ENCODE measurements at regions not wholly inside any gene's neighbourhood (a gene's known extent, or its start where the extent isn't known, plus 50 kb on each side); places are given as distances from the start of the nearest gene placed in this dataset.

DNA sequence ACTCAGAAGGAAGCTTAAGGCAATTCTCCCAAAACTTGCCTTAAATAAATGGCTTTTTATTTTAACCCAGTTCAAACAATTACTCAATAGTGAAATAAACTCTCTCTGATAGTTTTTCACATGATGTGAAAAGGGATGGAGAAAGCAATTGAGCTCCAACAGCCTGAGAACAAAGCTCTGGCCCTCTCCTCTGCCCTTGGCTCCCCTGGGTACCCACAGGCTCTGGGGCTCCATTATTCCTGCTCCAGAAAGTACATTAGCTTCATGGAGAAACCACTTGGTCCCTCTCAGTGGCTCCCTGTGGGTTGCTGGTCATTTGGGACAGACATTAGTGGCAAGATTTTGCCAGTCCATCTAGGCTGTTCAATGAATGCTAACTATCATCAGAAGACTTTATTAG, 242.8 kb downstream of the ATP23 start:
- H3K27ac ChIP-seq (ENCODE audit: low read length): no peak overlapping the region
- ChIA-PET CTCF (no interaction called here), POLR2A (no interaction called here)
- no peaks in the 10 kb centered on the region for H3K27me3 ChIP-seq (ENCODE audit: control insufficient read depth, insufficient read depth, low read length)
- no TSS peak for BruUV-seq (replicated peaks)
- DNase-seq (ENCODE audit: low read depth, low spot score) (no peak), ATAC-seq (no peak)
- no peaks in the 10 kb centered on the region for H3K9me3 ChIP-seq (ENCODE audit: control insufficient read depth, insufficient read depth, low read depth, low read length)
- no peaks in the 10 kb centered on the region for H3K36me3 ChIP-seq (ENCODE audit: control insufficient read depth, insufficient read depth, low read length)
- intact Hi-C loops (cut with micrococcal nuclease; ENCODE audit: unreplicated experiment): no loop called here
- in situ Hi-C loops (cut with HindIII; ENCODE audit: low pct_unique_long_range_greater_than_20kb, low sequenced_read_pairs): no loop called here
- TF ChIP-seq POLR2AphosphoS5 (IDR thresholded peaks at IDR 0.05; ENCODE audit: low read depth, low read length) (no peak), TCF7L2 (IDR thresholded peaks at IDR 0.05; ENCODE audit: low read depth, low read length) (no peak), SIN3A (IDR thresholded peaks at IDR 0.05; ENCODE audit: borderline replicate concordance, insufficient read depth, low read depth, low read length) (no peak), CTCF (IDR thresholded peaks at IDR 0.05) (no peak)
- TF ChIP-seq, protein P1, sequence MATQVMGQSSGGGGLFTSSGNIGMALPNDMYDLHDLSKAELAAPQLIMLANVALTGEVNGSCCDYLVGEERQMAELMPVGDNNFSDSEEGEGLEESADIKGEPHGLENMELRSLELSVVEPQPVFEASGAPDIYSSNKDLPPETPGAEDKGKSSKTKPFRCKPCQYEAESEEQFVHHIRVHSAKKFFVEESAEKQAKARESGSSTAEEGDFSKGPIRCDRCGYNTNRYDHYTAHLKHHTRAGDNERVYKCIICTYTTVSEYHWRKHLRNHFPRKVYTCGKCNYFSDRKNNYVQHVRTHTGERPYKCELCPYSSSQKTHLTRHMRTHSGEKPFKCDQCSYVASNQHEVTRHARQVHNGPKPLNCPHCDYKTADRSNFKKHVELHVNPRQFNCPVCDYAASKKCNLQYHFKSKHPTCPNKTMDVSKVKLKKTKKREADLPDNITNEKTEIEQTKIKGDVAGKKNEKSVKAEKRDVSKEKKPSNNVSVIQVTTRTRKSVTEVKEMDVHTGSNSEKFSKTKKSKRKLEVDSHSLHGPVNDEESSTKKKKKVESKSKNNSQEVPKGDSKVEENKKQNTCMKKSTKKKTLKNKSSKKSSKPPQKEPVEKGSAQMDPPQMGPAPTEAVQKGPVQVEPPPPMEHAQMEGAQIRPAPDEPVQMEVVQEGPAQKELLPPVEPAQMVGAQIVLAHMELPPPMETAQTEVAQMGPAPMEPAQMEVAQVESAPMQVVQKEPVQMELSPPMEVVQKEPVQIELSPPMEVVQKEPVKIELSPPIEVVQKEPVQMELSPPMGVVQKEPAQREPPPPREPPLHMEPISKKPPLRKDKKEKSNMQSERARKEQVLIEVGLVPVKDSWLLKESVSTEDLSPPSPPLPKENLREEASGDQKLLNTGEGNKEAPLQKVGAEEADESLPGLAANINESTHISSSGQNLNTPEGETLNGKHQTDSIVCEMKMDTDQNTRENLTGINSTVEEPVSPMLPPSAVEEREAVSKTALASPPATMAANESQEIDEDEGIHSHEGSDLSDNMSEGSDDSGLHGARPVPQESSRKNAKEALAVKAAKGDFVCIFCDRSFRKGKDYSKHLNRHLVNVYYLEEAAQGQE (IDR thresholded peaks at IDR 0.05; ENCODE audit: insufficient read depth in 1 of 2, low read depth in 2 of 2, low read length in 1 of 2): no peak
- H3K4me1 ChIP-seq (ENCODE audit: control insufficient read depth, insufficient read depth, low read length): no peaks in the 10 kb centered on the region
- H3K4me3 ChIP-seq (ENCODE audit: low read depth in 2 of 2, low read length in 2 of 2): no peak overlapping the region

DNA sequence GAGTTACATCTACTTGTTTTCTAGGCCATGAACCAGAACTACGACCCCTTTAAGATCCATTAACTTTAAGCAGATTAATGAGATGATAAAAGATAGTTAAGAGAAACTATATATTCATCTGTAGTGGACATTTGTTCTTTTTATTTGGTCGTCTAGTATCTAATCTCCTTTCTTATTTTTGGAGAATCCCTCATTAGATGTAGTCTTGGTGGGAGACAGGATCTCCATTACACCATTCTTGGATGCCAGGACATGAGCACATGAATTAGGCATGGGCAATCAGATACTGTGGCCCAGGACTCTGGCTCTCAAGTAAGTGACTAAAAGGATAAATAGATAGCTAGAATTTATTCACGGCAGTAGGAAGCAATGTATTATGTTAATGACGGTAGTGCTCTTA, 245.0 kb downstream of the ATP23 start:
- ATAC-seq: no peak
- in situ Hi-C loops (cut with HindIII; ENCODE audit: low pct_unique_long_range_greater_than_20kb, low sequenced_read_pairs) (no loop called here), intact Hi-C loops (cut with micrococcal nuclease; ENCODE audit: unreplicated experiment) (no loop called here)
- Histone ChIP-seq H3K9me3 (ENCODE audit: control insufficient read depth, insufficient read depth, low read depth, low read length) (no peaks in the 10 kb centered on the region), H3K27ac (ENCODE audit: low read length) (no peak overlapping the region), H3K4me3 (ENCODE audit: low read depth in 2 of 2, low read length in 2 of 2) (no peak overlapping the region), H3K36me3 (ENCODE audit: control insufficient read depth, insufficient read depth, low read length) (no peaks in the 10 kb centered on the region), H3K4me1 (ENCODE audit: control insufficient read depth, insufficient read depth, low read length) (no peaks in the 10 kb centered on the region), H3K27me3 (ENCODE audit: control insufficient read depth, insufficient read depth, low read length) (no peaks in the 10 kb centered on the region)
- TF ChIP-seq POLR2AphosphoS5 (IDR thresholded peaks at IDR 0.05; ENCODE audit: low read depth, low read length): no peak
- TF ChIP-seq, protein P1 (IDR thresholded peaks at IDR 0.05; ENCODE audit: insufficient read depth in 1 of 2, low read depth in 2 of 2, low read length in 1 of 2): no peak
- no peak for TF ChIP-seq CTCF (IDR thresholded peaks at IDR 0.05)
- no peak for TF ChIP-seq SIN3A (IDR thresholded peaks at IDR 0.05; ENCODE audit: borderline replicate concordance, insufficient read depth, low read depth, low read length)
- no peak for TF ChIP-seq TCF7L2 (IDR thresholded peaks at IDR 0.05; ENCODE audit: low read depth, low read length)
- BruUV-seq (replicated peaks): no TSS peak
- DNase-seq (ENCODE audit: low read depth, low spot score): no peak
- POLR2A ChIA-PET: no interaction called here
- CTCF ChIA-PET: no interaction called here

All from Panc1 (cell line).